AG04450 (cell line): ENCODE measurements at regions not wholly inside any gene's neighbourhood (a gene's known extent, or its start where the extent isn't known, plus 50 kb on each side); places are given as distances from the start of the nearest gene placed in this dataset.

Experiments used
- CTCF ChIA-PET: fragments of 300-600, 350-600 bp; formaldehyde crosslinking; extraction: SDS; loops from one replicate; lab custom pipeline; 2022; ENCODE audit warnings: antibody characterized with exemption, inconsistent platforms; lab: Charles Lee
- POLR2A ChIA-PET: fragments of 350-600 bp; formaldehyde crosslinking; extraction: SDS; loops from one replicate; lab custom pipeline; 2021; ENCODE audit warnings: antibody characterized with exemption, inconsistent platforms; lab: Yijun Ruan, JAX
- DNase-seq: peaks from one replicate; pipeline ENCODE4 v3.0.0-alpha.2; 2011; ENCODE audit warnings: low read depth, low spot score
- H3K27ac ChIP-seq: one replicate; pipeline ENCODE4 v1.5.1; 2012; ENCODE audit warnings: low read depth, low read length, control low read depth
- H3K27me3 ChIP-seq: one replicate; pipeline ENCODE4 v1.6.0; 2012; ENCODE audit warnings: low read length; ENCODE audit not compliant: control insufficient read depth, insufficient read depth
- H3K4me3 ChIP-seq: 2 replicates; pipeline ENCODE4 v1.5.1; 2011; ENCODE audit warnings: mild to moderate bottlenecking, low read depth, low read length, control low read depth
- H3K9me3 ChIP-seq: 2 replicates; pipeline ENCODE4 v1.5.1; 2012; ENCODE audit warnings: low read length; ENCODE audit not compliant: control insufficient read depth, insufficient read depth
- TF ChIP-seq, protein P1 (sequence below): IDR thresholded peaks from 2 replicates; pipeline ENCODE4 v1.5.1; 2011; ENCODE audit warnings: low read depth, low read length, control low read depth, inconsistent platforms

- Histone ChIP-seq H3K9me3 (no peaks in the 10 kb centered on the region), H3K4me3 (no peak overlapping the region), H3K27me3 (no peaks in the 10 kb centered on the region), H3K27ac (no peak overlapping the region)
- ChIA-PET CTCF (no interaction called here), POLR2A (no interaction called here)
- no peak for DNase-seq
- TF ChIP-seq, protein P1, sequence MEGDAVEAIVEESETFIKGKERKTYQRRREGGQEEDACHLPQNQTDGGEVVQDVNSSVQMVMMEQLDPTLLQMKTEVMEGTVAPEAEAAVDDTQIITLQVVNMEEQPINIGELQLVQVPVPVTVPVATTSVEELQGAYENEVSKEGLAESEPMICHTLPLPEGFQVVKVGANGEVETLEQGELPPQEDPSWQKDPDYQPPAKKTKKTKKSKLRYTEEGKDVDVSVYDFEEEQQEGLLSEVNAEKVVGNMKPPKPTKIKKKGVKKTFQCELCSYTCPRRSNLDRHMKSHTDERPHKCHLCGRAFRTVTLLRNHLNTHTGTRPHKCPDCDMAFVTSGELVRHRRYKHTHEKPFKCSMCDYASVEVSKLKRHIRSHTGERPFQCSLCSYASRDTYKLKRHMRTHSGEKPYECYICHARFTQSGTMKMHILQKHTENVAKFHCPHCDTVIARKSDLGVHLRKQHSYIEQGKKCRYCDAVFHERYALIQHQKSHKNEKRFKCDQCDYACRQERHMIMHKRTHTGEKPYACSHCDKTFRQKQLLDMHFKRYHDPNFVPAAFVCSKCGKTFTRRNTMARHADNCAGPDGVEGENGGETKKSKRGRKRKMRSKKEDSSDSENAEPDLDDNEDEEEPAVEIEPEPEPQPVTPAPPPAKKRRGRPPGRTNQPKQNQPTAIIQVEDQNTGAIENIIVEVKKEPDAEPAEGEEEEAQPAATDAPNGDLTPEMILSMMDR, result no peak
Measured at GRCh38 chr4:33566649-33567048, 2677.7 kb downstream of the ARAP2 start.

- H3K4me3 ChIP-seq, result no peak overlapping the region
- no peaks in the 10 kb centered on the region for H3K9me3 ChIP-seq
- H3K27ac ChIP-seq, result no peak overlapping the region
- POLR2A ChIA-PET, result no interaction called here
- TF ChIP-seq, protein P1, result no peak
- no peak for DNase-seq
- CTCF ChIA-PET, result no interaction called here
- H3K27me3 ChIP-seq, result no peaks in the 10 kb centered on the region
Measured at GRCh38 chr4:33577791-33578190, 2666.5 kb downstream of the ARAP2 start.

DNA sequence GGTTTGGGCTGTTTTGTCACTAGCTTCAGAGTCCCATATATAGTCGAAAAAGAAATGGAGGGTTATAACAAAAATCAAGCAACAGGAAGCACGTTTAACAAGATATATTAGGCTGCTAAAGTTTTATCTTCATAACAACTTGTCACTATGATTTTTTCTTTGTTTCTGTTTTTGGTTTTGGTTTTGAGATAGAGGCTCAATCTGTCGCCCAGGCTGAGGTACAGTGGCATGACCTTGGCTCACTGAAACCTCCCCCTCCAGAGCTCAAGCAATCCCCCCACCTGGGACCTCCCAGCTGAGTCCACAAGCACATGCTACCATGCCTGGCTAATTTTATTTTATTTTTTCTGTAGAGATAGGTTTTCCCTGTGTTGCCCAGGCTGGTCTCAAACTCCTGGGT lies 2664.4 kb downstream of the ARAP2 start:
- H3K4me3 ChIP-seq, result no peak overlapping the region
- H3K9me3 ChIP-seq, result no peaks in the 10 kb centered on the region
- TF ChIP-seq, protein P1, result no peak
- DNase-seq, result no peak
- no peak overlapping the region for H3K27ac ChIP-seq
- CTCF ChIA-PET, result no interaction called here
- POLR2A ChIA-PET, result no interaction called here
- H3K27me3 ChIP-seq, result no peaks in the 10 kb centered on the region

DNA sequence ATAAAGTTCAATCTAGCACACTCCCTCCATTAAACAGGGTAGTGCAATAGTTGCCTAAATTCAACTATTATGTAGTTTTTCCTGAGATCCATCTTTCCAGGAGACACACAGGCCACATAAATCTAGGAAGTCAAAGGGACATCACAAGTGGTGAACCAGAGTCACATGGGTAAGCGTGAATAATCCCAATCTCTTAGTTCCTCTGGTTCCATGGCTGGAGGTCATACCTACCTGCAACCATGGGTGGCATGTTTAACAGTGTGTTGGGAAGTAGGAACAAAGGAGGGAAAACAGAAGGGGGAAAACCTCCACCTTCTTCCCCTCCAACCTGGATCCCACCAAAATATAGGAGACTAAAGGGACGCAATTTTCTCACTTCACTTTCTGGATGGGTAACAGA lies 2651.6 kb downstream of the ARAP2 start:
- Histone ChIP-seq H3K27ac (no peak overlapping the region), H3K9me3 (no peaks in the 10 kb centered on the region; the same call in 1 of the 2 replicates), H3K27me3 (no peaks in the 10 kb centered on the region), H3K4me3 (no peak overlapping the region)
- ChIA-PET CTCF (no interaction called here), POLR2A (no interaction called here)
- no peak for DNase-seq
- TF ChIP-seq, protein P1, result no peak

DNA sequence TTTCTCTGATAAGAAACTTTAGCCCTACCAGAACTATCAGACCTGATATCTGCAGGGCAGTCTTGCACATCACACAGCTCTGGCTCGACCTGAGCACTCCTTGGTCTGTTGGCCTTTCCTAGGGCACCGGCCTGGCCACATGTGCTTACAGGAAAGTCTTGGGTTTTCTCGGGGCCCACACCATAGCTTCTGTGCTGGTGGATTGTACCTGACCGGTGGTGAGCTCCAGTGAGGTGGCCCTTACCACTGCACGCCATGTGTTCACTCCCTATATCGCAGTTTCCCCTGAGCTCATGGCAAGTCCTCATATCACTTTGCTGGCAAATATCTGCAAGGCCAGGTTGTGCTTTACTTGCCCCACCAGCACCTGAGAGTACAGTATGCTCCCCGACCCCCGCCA lies 2637.4 kb downstream of the ARAP2 start:
- H3K27ac ChIP-seq, result no peak overlapping the region
- TF ChIP-seq, protein P1, result no peak
- H3K27me3 ChIP-seq, result no peaks in the 10 kb centered on the region
- peaks cover 6% of the 10 kb centered on the region; the same call in 1 of the 2 replicates for H3K9me3 ChIP-seq
- ChIA-PET POLR2A (no interaction called here), CTCF (no interaction called here)
- no peak overlapping the region for H3K4me3 ChIP-seq
- DNase-seq, result no peak
